Body of pancreas (tissue), 4 donors: ENCODE measurements at regions not wholly inside any gene's neighbourhood (a gene's known extent, or its start where the extent isn't known, plus 50 kb on each side); places are given as distances from the start of the nearest gene placed in this dataset.

Source experiments
- CTCF ChIP-seq, 7 experiments: fragments of 450-650 bp in 4 of 7; fragments of 200-600 bp in 3 of 7; sonication (generic) in 3 of 7; IDR thresholded peaks; one replicate each; pipeline ENCODE4 v1.5.1; 2016 to 2019; ENCODE audit warnings: antibody characterized with exemption in 7 of 7
- POLR2A ChIP-seq, 3 donors: fragments of 450-650 bp; IDR thresholded peaks; one replicate each; pipeline ENCODE4 v1.6.1; 2016; ENCODE audit warnings: antibody characterized with exemption in 3 of 3, mild to moderate bottlenecking in 2 of 3

GRCh38 chr17:28256881-28257280, 62.1 kb upstream of the TMEM97 start:
- TF ChIP-seq CTCF (IDR thresholded peaks at IDR 0.05) (no peak), POLR2A (IDR thresholded peaks at IDR 0.05) (no peak)
